Heart left ventricle (tissue), 13 donors: ENCODE measurements at regions not wholly inside any gene's neighbourhood (a gene's known extent, or its start where the extent isn't known, plus 50 kb on each side); places are given as distances from the start of the nearest gene placed in this dataset.

Source experiments
- POLR2A ChIP-seq, 2 donors: fragments of 450-650 bp; IDR thresholded peaks; one replicate each; pipeline ENCODE4 v1.6.1; 2017; ENCODE audit warnings: antibody characterized with exemption in 2 of 2, mild to moderate bottlenecking in 2 of 2, moderate library complexity in 2 of 2
- TF ChIP-seq, protein P1 (sequence below), 12 donors: fragments of 200-600 bp; sonication (generic) in 4 of 12; IDR thresholded peaks; one replicate each; pipeline versions ENCODE4 v1.5.0 to v1.8.0; 2018 to 2022; ENCODE audit warnings: antibody characterized with exemption in 12 of 12, mild to moderate bottlenecking in 5 of 12
- donor health status: ischemic (EF 13 %, LVEDD 7.1; RV severe dilation, severe dysfunction).
- donor health status: DM: no; HTN: yes; CAD: no.
- donor health status: DM: no; HTN: no; CAD: no.
- donor health status: ischemic (EF 25% LVEDD 6.9; RV normal size, moderate dysfunction).
- donor health status: ischemic (EF 25% LVEDD 5.7; RV mildly dilated, moderate dysfunction).
- donor health status: ischemic (EF 35%, LVEDD 5.7; RV mildly dilated, moderate dysfunction).
- donor health status: nonischemic (EF 11% LVEDD 7.7; RV severe dilation, severe dysfunction).
- donor health status: DM: yes; HTN: yes; CAD: no.
- donor health status: PGD.
- donor health status: ischemic (EF 29% LVEDD 5.4; RV normal size, mild dysfunction).
- donor health status: nonischemic (EF 23%, LVEDD 6.1; RV moderate dilation, normal function).

DNA sequence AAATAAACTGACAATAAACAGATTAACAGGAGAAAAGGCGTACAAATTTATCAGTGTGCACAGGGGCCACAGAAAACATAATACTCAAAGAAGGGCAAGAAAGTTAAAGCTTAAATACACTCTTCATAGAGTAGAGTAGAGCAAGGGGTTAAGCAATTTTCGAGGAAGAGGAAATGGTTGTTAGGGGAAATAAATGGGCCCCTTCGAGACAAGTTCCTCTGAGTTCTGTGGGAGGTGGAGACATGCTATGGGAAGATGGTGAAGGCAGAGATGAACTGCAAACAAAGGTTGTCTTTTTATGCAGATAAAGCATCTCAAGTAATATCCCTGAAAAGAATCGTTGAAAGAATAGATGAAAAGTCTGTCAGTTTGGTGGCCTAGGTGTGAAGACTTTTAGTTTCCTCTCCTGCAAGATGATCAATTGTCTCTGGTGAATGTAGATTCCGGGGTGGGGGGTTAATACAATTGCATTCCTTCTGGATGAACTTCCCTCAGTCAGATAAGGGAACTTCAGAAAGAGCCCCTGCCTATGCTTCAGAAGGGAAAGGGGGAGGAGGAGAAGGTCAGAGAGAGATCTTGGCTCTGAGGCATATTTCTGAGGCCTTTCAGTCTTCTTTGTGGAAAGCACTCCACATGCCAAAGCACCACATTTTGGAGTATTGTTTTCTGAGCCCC, 127.0 kb downstream of the METTL4 start:
- TF ChIP-seq, protein P1, sequence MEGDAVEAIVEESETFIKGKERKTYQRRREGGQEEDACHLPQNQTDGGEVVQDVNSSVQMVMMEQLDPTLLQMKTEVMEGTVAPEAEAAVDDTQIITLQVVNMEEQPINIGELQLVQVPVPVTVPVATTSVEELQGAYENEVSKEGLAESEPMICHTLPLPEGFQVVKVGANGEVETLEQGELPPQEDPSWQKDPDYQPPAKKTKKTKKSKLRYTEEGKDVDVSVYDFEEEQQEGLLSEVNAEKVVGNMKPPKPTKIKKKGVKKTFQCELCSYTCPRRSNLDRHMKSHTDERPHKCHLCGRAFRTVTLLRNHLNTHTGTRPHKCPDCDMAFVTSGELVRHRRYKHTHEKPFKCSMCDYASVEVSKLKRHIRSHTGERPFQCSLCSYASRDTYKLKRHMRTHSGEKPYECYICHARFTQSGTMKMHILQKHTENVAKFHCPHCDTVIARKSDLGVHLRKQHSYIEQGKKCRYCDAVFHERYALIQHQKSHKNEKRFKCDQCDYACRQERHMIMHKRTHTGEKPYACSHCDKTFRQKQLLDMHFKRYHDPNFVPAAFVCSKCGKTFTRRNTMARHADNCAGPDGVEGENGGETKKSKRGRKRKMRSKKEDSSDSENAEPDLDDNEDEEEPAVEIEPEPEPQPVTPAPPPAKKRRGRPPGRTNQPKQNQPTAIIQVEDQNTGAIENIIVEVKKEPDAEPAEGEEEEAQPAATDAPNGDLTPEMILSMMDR (IDR thresholded peaks at IDR 0.05) = no peak
- TF ChIP-seq POLR2A (IDR thresholded peaks at IDR 0.05) = no peak
